ENCODE measurements at regions not wholly inside any gene's neighbourhood (a gene's known extent, or its start where the extent isn't known, plus 50 kb on each side); places are given as distances from the start of the nearest gene placed in this dataset.

- Histone ChIP-seq H3K27ac (ENCODE audit: low read depth, low read length) (no peak overlapping the region), H3K36me3 (ENCODE audit: control insufficient read depth, insufficient read depth, low read length) (no peaks in the 10 kb centered on the region), H3K27me3 (ENCODE audit: control insufficient read depth, insufficient read depth, low read length) (no peaks in the 10 kb centered on the region), H3K4me1 (ENCODE audit: control insufficient read depth, insufficient read depth, low read length) (peaks cover 8% of the 10 kb centered on the region), H3K4me3 (ENCODE audit: low read length) (no peak overlapping the region), H3K9ac (ENCODE audit: low read length) (no peak overlapping the region)
Measured at GRCh38 chr3:194738254-194739093, 52.8 kb downstream of the FAM43A start.

- Histone ChIP-seq H3K4me3 (ENCODE audit: low read length) (no peak overlapping the region), H3K9ac (ENCODE audit: low read length) (no peak overlapping the region), H3K27ac (ENCODE audit: low read depth, low read length) (no peak overlapping the region), H3K4me1 (ENCODE audit: control insufficient read depth, insufficient read depth, low read length) (peaks cover 8% of the 10 kb centered on the region), H3K27me3 (ENCODE audit: control insufficient read depth, insufficient read depth, low read length) (no peaks in the 10 kb centered on the region), H3K36me3 (ENCODE audit: control insufficient read depth, insufficient read depth, low read length) (no peaks in the 10 kb centered on the region)
Measured at GRCh38 chr3:194739498-194740284, 54.0 kb downstream of the FAM43A start.

- Histone ChIP-seq H3K36me3 (ENCODE audit: control insufficient read depth, insufficient read depth, low read length) (no peaks in the 10 kb centered on the region), H3K9ac (ENCODE audit: low read length) (no peak overlapping the region), H3K27ac (ENCODE audit: low read depth, low read length) (no peak overlapping the region), H3K27me3 (ENCODE audit: control insufficient read depth, insufficient read depth, low read length) (no peaks in the 10 kb centered on the region), H3K4me1 (ENCODE audit: control insufficient read depth, insufficient read depth, low read length) (peaks cover 8% of the 10 kb centered on the region), H3K4me3 (ENCODE audit: low read length) (no peak overlapping the region)
Measured at GRCh38 chr3:194740859-194741491, 55.3 kb downstream of the FAM43A start.

GRCh38 chr3:194741916-194742315 is 56.2 kb downstream of the FAM43A start:
- Histone ChIP-seq H3K4me3 (ENCODE audit: low read length) (no peak overlapping the region), H3K27ac (ENCODE audit: low read depth, low read length) (no peak overlapping the region), H3K4me1 (ENCODE audit: control insufficient read depth, insufficient read depth, low read length) (peaks cover 8% of the 10 kb centered on the region), H3K27me3 (ENCODE audit: control insufficient read depth, insufficient read depth, low read length) (no peaks in the 10 kb centered on the region), H3K36me3 (ENCODE audit: control insufficient read depth, insufficient read depth, low read length) (no peaks in the 10 kb centered on the region), H3K9ac (ENCODE audit: low read length) (no peak overlapping the region)

- Histone ChIP-seq H3K27me3 (ENCODE audit: control insufficient read depth, insufficient read depth, low read length) (no peaks in the 10 kb centered on the region), H3K27ac (ENCODE audit: low read depth, low read length) (no peak overlapping the region), H3K4me1 (ENCODE audit: control insufficient read depth, insufficient read depth, low read length) (no peaks in the 10 kb centered on the region), H3K36me3 (ENCODE audit: control insufficient read depth, insufficient read depth, low read length) (no peaks in the 10 kb centered on the region), H3K9ac (ENCODE audit: low read length) (no peak overlapping the region), H3K4me3 (ENCODE audit: low read length) (no peak overlapping the region)
Measured at GRCh38 chr3:194744826-194745225, 59.1 kb downstream of the FAM43A start.

GRCh38 chr3:194745422-194746184 is 59.9 kb downstream of the FAM43A start:
- no peak overlapping the region for H3K4me3 ChIP-seq (ENCODE audit: low read length)
- H3K27me3 ChIP-seq (ENCODE audit: control insufficient read depth, insufficient read depth, low read length): no peaks in the 10 kb centered on the region

GRCh38 chr3:194748225-194748624 is 62.5 kb downstream of the FAM43A start:
- Histone ChIP-seq H3K36me3 (ENCODE audit: control insufficient read depth, insufficient read depth, low read length) (no peaks in the 10 kb centered on the region), H3K9ac (ENCODE audit: low read length) (no peak overlapping the region), H3K4me3 (ENCODE audit: low read length) (no peak overlapping the region), H3K4me1 (ENCODE audit: control insufficient read depth, insufficient read depth, low read length) (no peaks in the 10 kb centered on the region), H3K27me3 (ENCODE audit: control insufficient read depth, insufficient read depth, low read length) (no peaks in the 10 kb centered on the region), H3K27ac (ENCODE audit: low read depth, low read length) (no peak overlapping the region)

More at GRCh38 chr3:194745422-194746184, 59.9 kb downstream of the FAM43A start:
- H3K27ac ChIP-seq (ENCODE audit: low read depth, low read length): no peak overlapping the region
- no peaks in the 10 kb centered on the region for H3K36me3 ChIP-seq (ENCODE audit: control insufficient read depth, insufficient read depth, low read length)
- H3K4me1 ChIP-seq (ENCODE audit: control insufficient read depth, insufficient read depth, low read length): no peaks in the 10 kb centered on the region
- no peak overlapping the region for H3K9ac ChIP-seq (ENCODE audit: low read length)

- Histone ChIP-seq H3K27ac (ENCODE audit: low read depth, low read length) (no peak overlapping the region), H3K4me3 (ENCODE audit: low read length) (no peak overlapping the region), H3K36me3 (ENCODE audit: control insufficient read depth, insufficient read depth, low read length) (no peaks in the 10 kb centered on the region), H3K4me1 (ENCODE audit: control insufficient read depth, insufficient read depth, low read length) (no peaks in the 10 kb centered on the region), H3K9ac (ENCODE audit: low read length) (no peak overlapping the region), H3K27me3 (ENCODE audit: control insufficient read depth, insufficient read depth, low read length) (no peaks in the 10 kb centered on the region)
Measured at GRCh38 chr3:194749631-194750490, 64.2 kb downstream of the FAM43A start.

GRCh38 chr3:194750491-194750828 is 64.8 kb downstream of the FAM43A start:
- no peak overlapping the region for H3K4me3 ChIP-seq (ENCODE audit: low read length)
- H3K36me3 ChIP-seq (ENCODE audit: control insufficient read depth, insufficient read depth, low read length): no peaks in the 10 kb centered on the region
- H3K4me1 ChIP-seq (ENCODE audit: control insufficient read depth, insufficient read depth, low read length): no peaks in the 10 kb centered on the region
- no peak overlapping the region for H3K27ac ChIP-seq (ENCODE audit: low read depth, low read length)
- H3K9ac ChIP-seq (ENCODE audit: low read length): no peak overlapping the region
- H3K27me3 ChIP-seq (ENCODE audit: control insufficient read depth, insufficient read depth, low read length): no peaks in the 10 kb centered on the region

- Histone ChIP-seq H3K9ac (ENCODE audit: low read length) (no peak overlapping the region), H3K27ac (ENCODE audit: low read depth, low read length) (no peak overlapping the region), H3K4me3 (ENCODE audit: low read length) (no peak overlapping the region), H3K27me3 (ENCODE audit: control insufficient read depth, insufficient read depth, low read length) (no peaks in the 10 kb centered on the region), H3K36me3 (ENCODE audit: control insufficient read depth, insufficient read depth, low read length) (no peaks in the 10 kb centered on the region), H3K4me1 (ENCODE audit: control insufficient read depth, insufficient read depth, low read length) (peaks cover 8% of the 10 kb centered on the region)
Measured at GRCh38 chr3:194755671-194756459, 70.2 kb downstream of the FAM43A start.

- Histone ChIP-seq H3K9ac (ENCODE audit: low read length) (no peak overlapping the region), H3K4me1 (ENCODE audit: control insufficient read depth, insufficient read depth, low read length) (peaks cover 8% of the 10 kb centered on the region), H3K27ac (ENCODE audit: low read depth, low read length) (no peak overlapping the region), H3K27me3 (ENCODE audit: control insufficient read depth, insufficient read depth, low read length) (no peaks in the 10 kb centered on the region), H3K36me3 (ENCODE audit: control insufficient read depth, insufficient read depth, low read length) (no peaks in the 10 kb centered on the region), H3K4me3 (ENCODE audit: low read length) (no peak overlapping the region)
Measured at GRCh38 chr3:194756460-194756779, 70.7 kb downstream of the FAM43A start.

Measured in rectal smooth muscle tissue (tissue), 1 donor.